Mucosa of gallbladder (tissue), 1 donor: ENCODE measurements at regions not wholly inside any gene's neighbourhood (a gene's known extent, or its start where the extent isn't known, plus 50 kb on each side); places are given as distances from the start of the nearest gene placed in this dataset.
"Not testable (repeated sequence)": the region's sequence is repeated elsewhere in the genome, so short reads cannot be mapped to it uniquely, and the experiment has no call there.

Source experiments
- DNase-seq: peaks from one replicate; pipeline ENCODE4 v3.0.0-alpha.2; 2020; ENCODE audit warnings: low spot score
- donor health status: DM: no; HTN: no; CAD: no.

- not testable (repeated sequence) for DNase-seq
Measured at GRCh38 chr13:44149231-44149630, 224.4 kb upstream of the SERP2 start.

- DNase-seq, result no peak
Measured at GRCh38 chr13:44149821-44150220, 223.8 kb upstream of the SERP2 start.

- no peak for DNase-seq
Measured at GRCh38 chr13:44151474-44151873, 222.2 kb upstream of the SERP2 start.

GRCh38 chr13:44153496-44153895 lies 220.1 kb upstream of the SERP2 start:
- DNase-seq, result no peak

- peak; percentile 42 for DNase-seq
Measured at GRCh38 chr13:44155422-44156293, 218.0 kb upstream of the SERP2 start.

- no peak for DNase-seq
Measured at GRCh38 chr13:44156294-44156658, 217.3 kb upstream of the SERP2 start.

- DNase-seq, result no peak
Measured at GRCh38 chr13:44157606-44158005, 216.0 kb upstream of the SERP2 start.

- DNase-seq, result no peak
Measured at GRCh38 chr13:44158098-44158521, 215.5 kb upstream of the SERP2 start.

- no peak for DNase-seq
Measured at GRCh38 chr13:44158881-44159632, 214.6 kb upstream of the SERP2 start.

GRCh38 chr13:44159633-44160279 lies 213.9 kb upstream of the SERP2 start:
- DNase-seq, result no peak

GRCh38 chr13:44160591-44161191 lies 212.9 kb upstream of the SERP2 start:
- DNase-seq, result no peak

GRCh38 chr13:44163108-44163507 lies 210.5 kb upstream of the SERP2 start:
- DNase-seq, result no peak

GRCh38 chr13:44165221-44165888 lies 208.3 kb upstream of the SERP2 start:
- no peak for DNase-seq

GRCh38 chr13:44165889-44166496 lies 207.6 kb upstream of the SERP2 start:
- no peak for DNase-seq

GRCh38 chr13:44169018-44169911 lies 204.4 kb upstream of the SERP2 start:
- no peak for DNase-seq

- no peak for DNase-seq
Measured at GRCh38 chr13:44170731-44171130, 202.9 kb upstream of the SERP2 start.

- no peak for DNase-seq
Measured at GRCh38 chr13:44171156-44171555, 202.5 kb upstream of the SERP2 start.

GRCh38 chr13:44171861-44172260 lies 201.8 kb upstream of the SERP2 start:
- no peak for DNase-seq

GRCh38 chr13:44172281-44172810 lies 201.3 kb upstream of the SERP2 start:
- DNase-seq, result no peak
